Adrenal gland (tissue), 5 donors: ENCODE measurements at regions not wholly inside any gene's neighbourhood (a gene's known extent, or its start where the extent isn't known, plus 50 kb on each side); places are given as distances from the start of the nearest gene placed in this dataset.

Experiments used
- CTCF ChIP-seq, 6 experiments: fragments of 450-650 bp in 4 of 6; fragments of 200-600 bp in 2 of 6; sonication (generic) in 1 of 6; IDR thresholded peaks; 1 replicate in 5 of 6; 2 replicates in 1 of 6; pipeline versions ENCODE4 v1.5.1 to v1.8.0; 2016 to 2021; ENCODE audit warnings: antibody characterized with exemption in 6 of 6, mild to moderate bottlenecking in 2 of 6, moderate library complexity in 1 of 6
- POLR2A ChIP-seq, 2 donors: fragments of 450-650 bp; IDR thresholded peaks; one replicate each; pipeline ENCODE4 v1.6.1; 2017; ENCODE audit warnings: antibody characterized with exemption in 2 of 2, mild to moderate bottlenecking in 2 of 2, moderate library complexity in 1 of 2
- donor health status: DM: no; HTN: no; CAD: no.

- no peak for TF ChIP-seq CTCF (IDR thresholded peaks at IDR 0.05)
- no peak for TF ChIP-seq POLR2A (IDR thresholded peaks at IDR 0.05)
Observed at GRCh38 chr11:44376423-44376822, 66.5 kb upstream of the ALX4 start.
